ELF-1 (cell line): ENCODE measurements at regions not wholly inside any gene's neighbourhood (a gene's known extent, or its start where the extent isn't known, plus 50 kb on each side); places are given as distances from the start of the nearest gene placed in this dataset.
A peak's percentile ranks its signal among the peaks of the same experiment; 100 is the strongest.

Source experiments
- DNase-seq: peaks from one replicate; pipeline ENCODE4 v3.0.0-alpha.2; 2016; ENCODE audit warnings: low read depth, low spot score

GRCh38 chr2:150417278-150417677, 70.2 kb downstream of the RND3 start:
- DNase-seq: peak; percentile 60

- no peak for DNase-seq
Observed at GRCh38 chr2:150415022-150415421, 72.4 kb downstream of the RND3 start.

GRCh38 chr2:150413910-150414309, 73.6 kb downstream of the RND3 start:
- no peak for DNase-seq

- DNase-seq: no peak
Observed at GRCh38 chr2:150413366-150413765, 74.1 kb downstream of the RND3 start.

- DNase-seq: peak; percentile 57
Observed at GRCh38 chr2:150410809-150411208, 76.7 kb downstream of the RND3 start.

GRCh38 chr2:150409196-150409595, 78.3 kb downstream of the RND3 start:
- no peak for DNase-seq

- no peak for DNase-seq
Observed at GRCh38 chr2:150404147-150404546, 83.3 kb downstream of the RND3 start.

GRCh38 chr2:150403457-150403856, 84.0 kb downstream of the RND3 start:
- no peak for DNase-seq

- no peak for DNase-seq
Observed at GRCh38 chr2:150402953-150403352, 84.5 kb downstream of the RND3 start.

- no peak for DNase-seq
Observed at GRCh38 chr2:150400849-150401248, 86.6 kb downstream of the RND3 start.

- no peak for DNase-seq
Observed at GRCh38 chr2:150392614-150393013, 94.9 kb downstream of the RND3 start.

GRCh38 chr2:150391779-150392178, 95.7 kb downstream of the RND3 start:
- peak; percentile 34 for DNase-seq

- DNase-seq: no peak
Observed at GRCh38 chr2:150389447-150389846, 98.0 kb downstream of the RND3 start.

- peak; percentile 5 for DNase-seq
Observed at GRCh38 chr2:150388289-150388625, 99.2 kb downstream of the RND3 start.

GRCh38 chr2:150387586-150388288, 99.7 kb downstream of the RND3 start:
- DNase-seq: no peak

- no peak for DNase-seq
Observed at GRCh38 chr2:150385211-150385610, 102.3 kb downstream of the RND3 start.

- no peak for DNase-seq
Observed at GRCh38 chr2:150383587-150383986, 103.9 kb downstream of the RND3 start.

GRCh38 chr2:150379166-150379565, 108.3 kb downstream of the RND3 start:
- DNase-seq: no peak

- DNase-seq: no peak
Observed at GRCh38 chr2:150378686-150379085, 108.8 kb downstream of the RND3 start.

GRCh38 chr2:150376553-150377335, 110.7 kb downstream of the RND3 start:
- peak; percentile 22 for DNase-seq

GRCh38 chr2:150375333-150375732, 112.1 kb downstream of the RND3 start:
- DNase-seq: no peak

- DNase-seq: no peak
Observed at GRCh38 chr2:150374492-150374891, 113.0 kb downstream of the RND3 start.

- no peak for DNase-seq
Observed at GRCh38 chr2:150373374-150373773, 114.1 kb downstream of the RND3 start.
